ENCODE measurements at regions not wholly inside any gene's neighbourhood (a gene's known extent, or its start where the extent isn't known, plus 50 kb on each side); places are given as distances from the start of the nearest gene placed in this dataset.

DNA sequence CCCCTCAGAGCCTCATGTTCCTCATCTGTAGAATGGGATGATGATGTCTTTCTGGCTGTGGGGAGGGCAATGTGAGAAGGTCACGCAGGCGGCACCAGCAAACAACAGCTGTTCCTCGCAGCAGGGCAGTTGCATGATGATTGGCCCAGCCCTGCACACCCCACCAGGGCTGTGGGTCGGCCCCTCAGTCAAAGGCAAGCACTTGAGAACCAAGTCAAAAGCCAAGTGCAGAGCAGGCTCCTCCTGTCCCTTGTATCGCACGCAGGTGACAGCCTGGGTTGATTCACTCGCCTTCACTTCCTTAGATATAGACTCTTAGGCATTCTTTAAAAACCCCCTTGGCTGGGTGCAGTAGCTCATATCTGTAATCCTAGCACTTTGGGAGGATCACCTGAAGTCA, 191.9 kb upstream of the C1orf174 start:
- no peaks in the 10 kb centered on the region for H3K9me1 ChIP-seq (ENCODE audit: insufficient read depth, low read length)
- H2BK20ac ChIP-seq (ENCODE audit: low read depth, low read length), result no peak overlapping the region
- H3K4me2 ChIP-seq (ENCODE audit: low read depth, low read length), result no peak overlapping the region
- no peak overlapping the region for H3K27ac ChIP-seq (ENCODE audit: insufficient read depth, low read length)
- CTCF ChIA-PET, result no interaction called here
- DNase-seq (no peak), ATAC-seq (ENCODE audit: low read depth) (no peak)
- H2BK5ac ChIP-seq (ENCODE audit: low read depth, low read length, poor library complexity, severe bottlenecking), result no peak overlapping the region
- H2BK15ac ChIP-seq (ENCODE audit: low read depth, low read length), result no peak overlapping the region
- H3K56ac ChIP-seq (ENCODE audit: extremely low read depth, insufficient read depth, low read length), result no peak overlapping the region
- H2AFZ ChIP-seq (replicated peaks; ENCODE audit: low read length, poor library complexity), result no peak overlapping the region
- TF ChIP-seq MAZ (IDR thresholded peaks at IDR 0.05; ENCODE audit: borderline replicate concordance, low read depth, low read length) (no peak), BHLHE40 (IDR thresholded peaks at IDR 0.05; ENCODE audit: low read depth, low read length) (no peak), SMC3 (IDR thresholded peaks at IDR 0.05; ENCODE audit: low read depth, low read length) (no peak), NFE2L2 (IDR thresholded peaks at IDR 0.05; ENCODE audit: low read depth, low read length) (no peak), CHD1 (IDR thresholded peaks at IDR 0.05; ENCODE audit: low read depth, low read length) (no peak), POLR2A (IDR thresholded peaks at IDR 0.05; ENCODE audit: low read depth, low read length) (no peak), RAD21 (IDR thresholded peaks at IDR 0.05; ENCODE audit: low read length) (no peak), RFX5 (IDR thresholded peaks at IDR 0.05; ENCODE audit: low read depth, low read length) (no peak), FOS (IDR thresholded peaks at IDR 0.05; ENCODE audit: low read depth, low read length) (no peak), MXI1 (IDR thresholded peaks at IDR 0.05; ENCODE audit: borderline replicate concordance, low read depth, low read length) (no peak), RCOR1 (IDR thresholded peaks at IDR 0.05; ENCODE audit: insufficient replicate concordance, low read length) (no peak), MAFK (IDR thresholded peaks at IDR 0.05; ENCODE audit: low read depth, low read length) (no peak)
- TF ChIP-seq, protein P1, sequence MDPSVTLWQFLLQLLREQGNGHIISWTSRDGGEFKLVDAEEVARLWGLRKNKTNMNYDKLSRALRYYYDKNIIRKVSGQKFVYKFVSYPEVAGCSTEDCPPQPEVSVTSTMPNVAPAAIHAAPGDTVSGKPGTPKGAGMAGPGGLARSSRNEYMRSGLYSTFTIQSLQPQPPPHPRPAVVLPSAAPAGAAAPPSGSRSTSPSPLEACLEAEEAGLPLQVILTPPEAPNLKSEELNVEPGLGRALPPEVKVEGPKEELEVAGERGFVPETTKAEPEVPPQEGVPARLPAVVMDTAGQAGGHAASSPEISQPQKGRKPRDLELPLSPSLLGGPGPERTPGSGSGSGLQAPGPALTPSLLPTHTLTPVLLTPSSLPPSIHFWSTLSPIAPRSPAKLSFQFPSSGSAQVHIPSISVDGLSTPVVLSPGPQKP (IDR thresholded peaks at IDR 0.05; ENCODE audit: borderline replicate concordance, low read depth, low read length), result no peak
- TF ChIP-seq, protein P2, sequence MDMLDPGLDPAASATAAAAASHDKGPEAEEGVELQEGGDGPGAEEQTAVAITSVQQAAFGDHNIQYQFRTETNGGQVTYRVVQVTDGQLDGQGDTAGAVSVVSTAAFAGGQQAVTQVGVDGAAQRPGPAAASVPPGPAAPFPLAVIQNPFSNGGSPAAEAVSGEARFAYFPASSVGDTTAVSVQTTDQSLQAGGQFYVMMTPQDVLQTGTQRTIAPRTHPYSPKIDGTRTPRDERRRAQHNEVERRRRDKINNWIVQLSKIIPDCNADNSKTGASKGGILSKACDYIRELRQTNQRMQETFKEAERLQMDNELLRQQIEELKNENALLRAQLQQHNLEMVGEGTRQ (IDR thresholded peaks at IDR 0.05; ENCODE audit: low read depth, low read length), result no peak
- H3K4me3 ChIP-seq (ENCODE audit: insufficient read depth, low read depth, low read length), result no peak overlapping the region
- no peaks in the 10 kb centered on the region for H4K20me1 ChIP-seq (ENCODE audit: insufficient read depth, low read length)
- BruUV-seq (replicated peaks), result no TSS peak
- no peak overlapping the region for H3K23ac ChIP-seq (ENCODE audit: low read depth, low read length)
- no peak overlapping the region for H4K91ac ChIP-seq (ENCODE audit: insufficient read depth, low read depth, low read length)
- no peak overlapping the region for H4K5ac ChIP-seq (ENCODE audit: low read depth, low read length)
- H3K79me1 ChIP-seq (ENCODE audit: low read depth in 1 of 2, low read length in 2 of 2), result no peaks in the 10 kb centered on the region
- H3K27me3 ChIP-seq (ENCODE audit: control insufficient read depth, insufficient read depth, low read length), result no peaks in the 10 kb centered on the region
- H3K9ac ChIP-seq (ENCODE audit: low read depth, low read length), result no peak overlapping the region
- H2BK120ac ChIP-seq (ENCODE audit: low read depth, low read length), result no peak overlapping the region
- in situ Hi-C loops (cut with MboI; ENCODE audit: low sequenced_read_pairs) (no loop called here), dilution Hi-C loops (cut with HindIII; ENCODE audit: low sequenced_read_pairs, unreplicated experiment) (no loop called here), intact Hi-C loops (cut with micrococcal nuclease) (no loop called here)
- H3K36me3 ChIP-seq (ENCODE audit: control insufficient read depth, insufficient read depth, low read length), result no peaks in the 10 kb centered on the region
- H3K9me3 ChIP-seq (ENCODE audit: control insufficient read depth, insufficient read depth, low read length), result peaks cover 60% of the 10 kb centered on the region
- no peak overlapping the region for H3K4ac ChIP-seq (ENCODE audit: low read depth, low read length)
- no peak overlapping the region for H3K14ac ChIP-seq (replicated peaks; ENCODE audit: low read depth, low read length)
- H2AK9ac ChIP-seq (replicated peaks; ENCODE audit: low read depth, low read length, poor library complexity), result no peak overlapping the region
- WGBS, 2 experiments (ENCODE audit: extremely low coverage in 2 of 2, insufficient read length in 1 of 2), result 10% methylated on average over 2 of the region's 7 CpGs; no CpG with 5 or more reads in 1 of the 2 experiments
- H4K8ac ChIP-seq (ENCODE audit: low read depth in 2 of 2, low read length in 2 of 2), result no peak overlapping the region
- H3K4me1 ChIP-seq (ENCODE audit: control insufficient read depth, insufficient read depth, low read length), result no peaks in the 10 kb centered on the region
- H3K18ac ChIP-seq (ENCODE audit: low read depth, low read length), result no peak overlapping the region
- no peak overlapping the region for H2AK5ac ChIP-seq (ENCODE audit: low read depth, low read length)
- POLR2A ChIA-PET (ENCODE audit: unreplicated experiment), result no interaction called here
